ENCODE measurements at regions not wholly inside any gene's neighbourhood (a gene's known extent, or its start where the extent isn't known, plus 50 kb on each side); places are given as distances from the start of the nearest gene placed in this dataset.
"Not testable (repeated sequence)": the region's sequence is repeated elsewhere in the genome, so short reads cannot be mapped to it uniquely, and the experiment has no call there.

DNA sequence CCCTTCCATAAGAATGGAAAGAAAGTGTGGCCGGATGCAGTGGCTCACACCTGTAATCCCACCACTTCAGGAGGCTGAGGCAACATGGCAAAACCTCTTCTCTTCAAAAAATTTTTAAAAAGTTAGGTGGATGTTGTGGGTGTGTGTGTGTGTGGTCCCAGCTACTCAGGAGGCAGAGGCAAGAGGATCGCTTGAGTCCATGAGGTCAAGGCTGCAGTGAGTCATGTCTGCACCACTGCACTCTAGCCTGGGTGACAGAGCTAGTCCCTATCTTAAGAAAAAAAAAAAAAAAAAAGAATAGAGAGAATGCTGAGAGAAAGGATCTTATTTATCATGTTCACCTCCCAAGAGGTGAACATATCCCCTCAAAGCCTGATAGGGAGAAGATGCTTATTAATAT is 492.1 kb upstream of the SMIM31 start:
- 71% methylated on average over 2 of the region's 2 CpGs for WGBS
- H3K27me3 ChIP-seq (ENCODE audit: control insufficient read depth in 4 of 4, insufficient read depth in 4 of 4, low read length in 3 of 4) = no peaks in the 10 kb centered on the region
- no peak overlapping the region for H3K9ac ChIP-seq (ENCODE audit: low read depth in 1 of 2, low read length in 2 of 2)
- H3K4me3 ChIP-seq (ENCODE audit: low read depth in 1 of 3, low read length in 3 of 3) = no peak overlapping the region
- H3K9me3 ChIP-seq (ENCODE audit: control insufficient read depth in 4 of 4, low read length in 3 of 4) = no peaks in the 10 kb centered on the region
- no peak for DNase-seq (ENCODE audit: low spot score)
- TF ChIP-seq, protein P1, sequence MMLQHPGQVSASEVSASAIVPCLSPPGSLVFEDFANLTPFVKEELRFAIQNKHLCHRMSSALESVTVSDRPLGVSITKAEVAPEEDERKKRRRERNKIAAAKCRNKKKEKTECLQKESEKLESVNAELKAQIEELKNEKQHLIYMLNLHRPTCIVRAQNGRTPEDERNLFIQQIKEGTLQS (IDR thresholded peaks at IDR 0.05) = no peak
- TF ChIP-seq HNF4G (IDR thresholded peaks at IDR 0.05) = no peak
- no peak for TF ChIP-seq HNF4A (conservative IDR thresholded peaks at IDR 0.05)
- TF ChIP-seq RAD21 (IDR thresholded peaks at IDR 0.05) = no peak
- TF ChIP-seq FOXA1 (IDR thresholded peaks at IDR 0.05) = no peak
- TF ChIP-seq SP1 (IDR thresholded peaks at IDR 0.05) = no peak
- no peaks in the 10 kb centered on the region for H3K4me1 ChIP-seq (ENCODE audit: control insufficient read depth in 4 of 4, insufficient read depth in 4 of 4, low read length in 3 of 4)
- no peaks in the 10 kb centered on the region for H3K36me3 ChIP-seq (ENCODE audit: control insufficient read depth in 4 of 4, insufficient read depth in 3 of 4, low read depth in 1 of 4, low read length in 3 of 4)
- no peak overlapping the region for H3K27ac ChIP-seq (ENCODE audit: low read depth in 1 of 2, low read length in 2 of 2)

- H3K27ac ChIP-seq (ENCODE audit: low read depth in 1 of 2, low read length in 2 of 2); H3K36me3 ChIP-seq (ENCODE audit: control insufficient read depth in 4 of 4, insufficient read depth in 3 of 4, low read depth in 1 of 4, low read length in 3 of 4); H3K27me3 ChIP-seq (ENCODE audit: control insufficient read depth in 4 of 4, insufficient read depth in 4 of 4, low read length in 3 of 4); DNase-seq (ENCODE audit: low spot score); H3K4me1 ChIP-seq (ENCODE audit: control insufficient read depth in 4 of 4, insufficient read depth in 4 of 4, low read length in 3 of 4); H3K4me3 ChIP-seq (ENCODE audit: low read depth in 1 of 3, low read length in 3 of 3); H3K9ac ChIP-seq (ENCODE audit: low read depth in 1 of 2, low read length in 2 of 2); H3K9me3 ChIP-seq (ENCODE audit: control insufficient read depth in 4 of 4, low read length in 3 of 4): not testable (repeated sequence)
- WGBS = 55% methylated on average over 1 of the region's 1 CpG
Observed at GRCh38 chr4:164262508-164262907, 491.4 kb upstream of the SMIM31 start.

GRCh38 chr4:164277414-164277813 is 476.5 kb upstream of the SMIM31 start:
- not testable (repeated sequence) for H3K27ac ChIP-seq (ENCODE audit: low read depth in 1 of 2, low read length in 2 of 2); H3K4me1 ChIP-seq (ENCODE audit: control insufficient read depth in 4 of 4, insufficient read depth in 4 of 4, low read length in 3 of 4); H3K4me3 ChIP-seq (ENCODE audit: low read depth in 1 of 3, low read length in 3 of 3); DNase-seq (ENCODE audit: low spot score); H3K27me3 ChIP-seq (ENCODE audit: control insufficient read depth in 4 of 4, insufficient read depth in 4 of 4, low read length in 3 of 4); H3K9me3 ChIP-seq (ENCODE audit: control insufficient read depth in 4 of 4, low read length in 3 of 4); H3K9ac ChIP-seq (ENCODE audit: low read depth in 1 of 2, low read length in 2 of 2); H3K36me3 ChIP-seq (ENCODE audit: control insufficient read depth in 4 of 4, insufficient read depth in 3 of 4, low read depth in 1 of 4, low read length in 3 of 4)
- 55% methylated on average over 2 of the region's 2 CpGs for WGBS

DNA sequence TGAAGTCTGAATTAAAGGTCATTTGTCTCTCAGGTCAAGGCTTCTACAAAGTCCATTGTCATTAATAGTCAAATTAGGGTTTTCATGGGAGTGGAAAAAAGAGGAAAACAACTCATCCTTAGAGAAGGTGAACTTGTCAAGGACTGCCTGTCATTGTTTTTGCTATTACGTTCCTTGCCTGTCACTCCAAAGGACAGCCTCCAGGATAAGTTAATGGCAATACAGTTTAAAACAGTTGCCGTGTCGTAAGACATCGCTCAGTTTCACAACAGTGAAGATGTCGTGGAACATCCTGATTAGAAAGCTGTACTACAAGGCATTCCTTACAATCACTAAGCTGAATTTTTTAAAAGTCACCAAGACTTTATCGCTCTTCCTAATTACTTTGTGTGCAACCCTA is 466.8 kb upstream of the SMIM31 start:
- no peak for DNase-seq (ENCODE audit: low spot score)
- no peak overlapping the region for H3K27ac ChIP-seq (ENCODE audit: low read depth in 1 of 2, low read length in 2 of 2)
- no peak for TF ChIP-seq TAF1 (conservative IDR thresholded peaks at IDR 0.05)
- TF ChIP-seq, protein P1 (IDR thresholded peaks at IDR 0.05) = no peak
- TF ChIP-seq HNF4G (IDR thresholded peaks at IDR 0.05) = no peak
- TF ChIP-seq, protein P2, sequence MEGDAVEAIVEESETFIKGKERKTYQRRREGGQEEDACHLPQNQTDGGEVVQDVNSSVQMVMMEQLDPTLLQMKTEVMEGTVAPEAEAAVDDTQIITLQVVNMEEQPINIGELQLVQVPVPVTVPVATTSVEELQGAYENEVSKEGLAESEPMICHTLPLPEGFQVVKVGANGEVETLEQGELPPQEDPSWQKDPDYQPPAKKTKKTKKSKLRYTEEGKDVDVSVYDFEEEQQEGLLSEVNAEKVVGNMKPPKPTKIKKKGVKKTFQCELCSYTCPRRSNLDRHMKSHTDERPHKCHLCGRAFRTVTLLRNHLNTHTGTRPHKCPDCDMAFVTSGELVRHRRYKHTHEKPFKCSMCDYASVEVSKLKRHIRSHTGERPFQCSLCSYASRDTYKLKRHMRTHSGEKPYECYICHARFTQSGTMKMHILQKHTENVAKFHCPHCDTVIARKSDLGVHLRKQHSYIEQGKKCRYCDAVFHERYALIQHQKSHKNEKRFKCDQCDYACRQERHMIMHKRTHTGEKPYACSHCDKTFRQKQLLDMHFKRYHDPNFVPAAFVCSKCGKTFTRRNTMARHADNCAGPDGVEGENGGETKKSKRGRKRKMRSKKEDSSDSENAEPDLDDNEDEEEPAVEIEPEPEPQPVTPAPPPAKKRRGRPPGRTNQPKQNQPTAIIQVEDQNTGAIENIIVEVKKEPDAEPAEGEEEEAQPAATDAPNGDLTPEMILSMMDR (IDR thresholded peaks at IDR 0.05; ENCODE audit: low read depth, low read length, missing input control) = no peak
- TF ChIP-seq FOXA1 (IDR thresholded peaks at IDR 0.05) = no peak
- WGBS = 78% methylated on average over 6 of the region's 6 CpGs
- H3K9me3 ChIP-seq (ENCODE audit: control insufficient read depth in 4 of 4, low read length in 3 of 4) = no peaks in the 10 kb centered on the region
- no peaks in the 10 kb centered on the region for H3K27me3 ChIP-seq (ENCODE audit: control insufficient read depth in 4 of 4, insufficient read depth in 4 of 4, low read length in 3 of 4)
- H3K4me3 ChIP-seq (ENCODE audit: low read depth in 1 of 3, low read length in 3 of 3) = no peak overlapping the region
- no peaks in the 10 kb centered on the region for H3K4me1 ChIP-seq (ENCODE audit: control insufficient read depth in 4 of 4, insufficient read depth in 4 of 4, low read length in 3 of 4)
- no peaks in the 10 kb centered on the region for H3K36me3 ChIP-seq (ENCODE audit: control insufficient read depth in 4 of 4, insufficient read depth in 3 of 4, low read depth in 1 of 4, low read length in 3 of 4)
- H3K9ac ChIP-seq (ENCODE audit: low read depth in 1 of 2, low read length in 2 of 2) = no peak overlapping the region

Measured in liver (tissue), 8 donors.